IMR-90 (cell line): ENCODE measurements at regions not wholly inside any gene's neighbourhood (a gene's known extent, or its start where the extent isn't known, plus 50 kb on each side); places are given as distances from the start of the nearest gene placed in this dataset.

Experiments used
- ATAC-seq: fragments of 200-7000 bp; cut with Tn5 transposase; 2 replicates; pipeline ENCODE4 v1.9.1; 2020; ENCODE audit warnings: low read depth, mild to moderate bottlenecking, moderate library complexity
- BruUV-seq: library from RNA; stranded (reverse); fragments of 400-500 nt; replicated peaks from 2 replicates; lab custom pipeline; 2021; lab: Mats Ljungman, UMichigan
- CTCF ChIA-PET: fragments of 300-600 bp; formaldehyde crosslinking; extraction: SDS; loops from one replicate; lab custom pipeline; 2021; ENCODE audit warnings: antibody characterized with exemption; lab: Yijun Ruan, JAX
- POLR2A ChIA-PET: fragments of 300-600 bp; sonication (Branson Sonifier 250); formaldehyde crosslinking; loops from one replicate; lab custom pipeline; 2022; ENCODE audit warnings: antibody characterized with exemption; ENCODE audit not compliant: unreplicated experiment; lab: Charles Lee
- DNase-seq: peaks from one replicate; pipeline ENCODE4 v3.0.0; 2013
- H2AFZ ChIP-seq: replicated peaks from 2 replicates; pipeline ENCODE3; 2013; ENCODE audit warnings: low read length, mild to moderate bottlenecking; ENCODE audit not compliant: poor library complexity
- H2AK5ac ChIP-seq: 2 replicates; pipeline ENCODE4 v1.6.1; 2013; ENCODE audit warnings: low read depth, low read length, inconsistent platforms
- H2AK9ac ChIP-seq: replicated peaks from 2 replicates; pipeline ENCODE3; 2013; ENCODE audit warnings: mild to moderate bottlenecking, low read depth, low read length, moderate library complexity; ENCODE audit not compliant: poor library complexity
- H2BK120ac ChIP-seq: 2 replicates; pipeline ENCODE4 v1.6.1; 2013; ENCODE audit warnings: low read depth, low read length, inconsistent platforms
- H2BK15ac ChIP-seq: 3 replicates; pipeline ENCODE4 v1.6.1; 2013; ENCODE audit warnings: low read depth, low read length, inconsistent platforms
- H2BK20ac ChIP-seq: 2 replicates; pipeline ENCODE4 v1.6.1; 2013; ENCODE audit warnings: low read depth, mild to moderate bottlenecking, inconsistent platforms, low read length, moderate library complexity
- H2BK5ac ChIP-seq: 2 replicates; pipeline ENCODE4 v1.6.1; 2013; ENCODE audit warnings: mild to moderate bottlenecking, low read depth, low read length, inconsistent platforms; ENCODE audit not compliant: poor library complexity, severe bottlenecking
- H3K14ac ChIP-seq: replicated peaks from 2 replicates; pipeline ENCODE4 v1.6.1; 2013; ENCODE audit warnings: low read depth, low read length, inconsistent platforms
- H3K18ac ChIP-seq: 2 replicates; pipeline ENCODE4 v1.6.1; 2013; ENCODE audit warnings: low read depth, low read length, control low read depth
- H3K23ac ChIP-seq: 2 replicates; pipeline ENCODE4 v1.6.1; 2013; ENCODE audit warnings: low read depth, low read length, inconsistent platforms
- H3K27ac ChIP-seq: 2 replicates; pipeline ENCODE4 v1.5.1; 2013; ENCODE audit warnings: mild to moderate bottlenecking, control low read depth, low read length; ENCODE audit not compliant: insufficient read depth
- H3K27me3 ChIP-seq: 2 replicates; pipeline ENCODE4 v1.6.1; 2013; ENCODE audit warnings: low read length; ENCODE audit not compliant: control insufficient read depth, insufficient read depth
- H3K36me3 ChIP-seq: 2 replicates; pipeline ENCODE4 v1.6.1; 2013; ENCODE audit warnings: low read length, mixed read lengths; ENCODE audit not compliant: control insufficient read depth, insufficient read depth
- H3K4ac ChIP-seq: 2 replicates; pipeline ENCODE4 v1.6.1; 2013; ENCODE audit warnings: low read depth, low read length, inconsistent platforms
- H3K4me1 ChIP-seq: 2 replicates; pipeline ENCODE4 v1.6.1; 2013; ENCODE audit warnings: low read length, mixed read lengths; ENCODE audit not compliant: control insufficient read depth, insufficient read depth
- H3K4me2 ChIP-seq: 2 replicates; pipeline ENCODE4 v1.6.1; 2013; ENCODE audit warnings: low read depth, mild to moderate bottlenecking, control low read depth, low read length, moderate library complexity
- H3K4me3 ChIP-seq: 2 replicates; pipeline ENCODE4 v1.5.1; 2013; ENCODE audit warnings: low read depth, mild to moderate bottlenecking, control low read depth, low read length, moderate library complexity; ENCODE audit not compliant: insufficient read depth
- H3K56ac ChIP-seq: 2 replicates; pipeline ENCODE4 v1.6.1; 2013; ENCODE audit warnings: low read length, inconsistent platforms; ENCODE audit not compliant: insufficient read depth; ENCODE audit errors: extremely low read depth
- H3K79me1 ChIP-seq, 2 experiments: 2 replicates each; pipeline ENCODE4 v1.6.1; 2013; ENCODE audit warnings: low read length in 2 of 2, inconsistent platforms in 1 of 2, low read depth in 1 of 2
- H3K9ac ChIP-seq: 2 replicates; pipeline ENCODE4 v1.6.1; 2013; ENCODE audit warnings: low read depth, low read length, control low read depth
- H3K9me1 ChIP-seq: 2 replicates; pipeline ENCODE4 v1.6.1; 2013; ENCODE audit warnings: low read length, inconsistent platforms; ENCODE audit not compliant: insufficient read depth
- H3K9me3 ChIP-seq: 2 replicates; pipeline ENCODE4 v1.6.1; 2013; ENCODE audit warnings: low read length; ENCODE audit not compliant: control insufficient read depth, insufficient read depth
- H4K20me1 ChIP-seq: 2 replicates; pipeline ENCODE4 v1.6.1; 2013; ENCODE audit warnings: low read length, inconsistent platforms; ENCODE audit not compliant: insufficient read depth
- H4K5ac ChIP-seq: 2 replicates; pipeline ENCODE4 v1.6.1; 2013; ENCODE audit warnings: mild to moderate bottlenecking, low read depth, low read length, control low read depth
- H4K8ac ChIP-seq, 2 experiments: 2 replicates each; pipeline ENCODE4 v1.6.1; 2013; ENCODE audit warnings: low read depth in 2 of 2, low read length in 2 of 2, control low read depth in 1 of 2, inconsistent platforms in 1 of 2
- H4K91ac ChIP-seq: 2 replicates; pipeline ENCODE4 v1.6.1; 2013; ENCODE audit warnings: low read depth, low read length, inconsistent platforms; ENCODE audit not compliant: insufficient read depth
- BHLHE40 ChIP-seq: fragments of 150-350 bp; IDR thresholded peaks from 2 replicates; pipeline ENCODE4 v1.6.1; 2016; ENCODE audit warnings: mild to moderate bottlenecking, low read depth, low read length
- CEBPB ChIP-seq: IDR thresholded peaks from 2 replicates; pipeline ENCODE4 v1.6.1; 2012; ENCODE audit warnings: low read depth, low read length, improper control_type of control experiment
- ELK1 ChIP-seq: fragments of 150-350 bp; IDR thresholded peaks from 2 replicates; pipeline ENCODE4 v1.6.1; 2016; ENCODE audit warnings: low read depth, mild to moderate bottlenecking, low read length, moderate library complexity, borderline replicate concordance
- MAZ ChIP-seq: IDR thresholded peaks from 2 replicates; pipeline ENCODE4 v1.6.1; 2012; ENCODE audit warnings: low read depth, mild to moderate bottlenecking, low read length, improper control_type of control experiment, moderate library complexity, borderline replicate concordance
- MXI1 ChIP-seq: IDR thresholded peaks from 2 replicates; pipeline ENCODE4 v1.6.1; 2012; ENCODE audit warnings: low read depth, mild to moderate bottlenecking, low read length, moderate library complexity, borderline replicate concordance
- NFE2L2 ChIP-seq: fragments of 150-350 bp; IDR thresholded peaks from 2 replicates; pipeline ENCODE4 v1.6.1; 2016; ENCODE audit warnings: low read depth, mild to moderate bottlenecking, low read length
- POLR2A ChIP-seq: IDR thresholded peaks from 2 replicates; pipeline ENCODE4 v1.6.1; 2012; ENCODE audit warnings: mild to moderate bottlenecking, low read depth, low read length
- RCOR1 ChIP-seq: IDR thresholded peaks from 2 replicates; pipeline ENCODE4 v1.6.1; 2012; ENCODE audit warnings: mild to moderate bottlenecking, low read length, improper control_type of control experiment; ENCODE audit not compliant: insufficient replicate concordance
- RFX5 ChIP-seq: IDR thresholded peaks from 2 replicates; pipeline ENCODE4 v1.8.0; 2012; ENCODE audit warnings: low read depth, mild to moderate bottlenecking, low read length, moderate library complexity
- SMC3 ChIP-seq: fragments of 150-350 bp; IDR thresholded peaks from 2 replicates; pipeline ENCODE4 v1.6.1; 2016; ENCODE audit warnings: low read depth, mild to moderate bottlenecking, antibody characterized with exemption, low read length, moderate library complexity
- WGBS, 2 experiments: methylation state at CpG; one replicate each; pipeline versions ENCODE4 v1.1.5 to v1.1.7; 2013; ENCODE audit warnings: missing lambda C conversion rate in 2 of 2; ENCODE audit not compliant: insufficient read length in 1 of 2; ENCODE audit errors: extremely low coverage in 2 of 2; 5-methylcytosine and 5-hydroxymethylcytosine counted together
- dilution Hi-C: fragments of 300-500 bp; cut with HindIII; formaldehyde crosslinking; loops from one replicate; pipeline ENCODE4 v1.14.3; 2018; ENCODE audit warnings: low sequenced_read_pairs; ENCODE audit not compliant: unreplicated experiment
- in situ Hi-C: fragments of 300-500 bp; cut with MboI; formaldehyde crosslinking; loops from 3 replicates; pipeline ENCODE4 v1.14.3; 2019; ENCODE audit warnings: low sequenced_read_pairs, inconsistent platforms, mixed read lengths
- intact Hi-C: fragments of 100-400 bp; cut with micrococcal nuclease; formaldehyde crosslinking; loops from 2 replicates; pipeline ENCODE4 v1.10.0; 2022

DNA sequence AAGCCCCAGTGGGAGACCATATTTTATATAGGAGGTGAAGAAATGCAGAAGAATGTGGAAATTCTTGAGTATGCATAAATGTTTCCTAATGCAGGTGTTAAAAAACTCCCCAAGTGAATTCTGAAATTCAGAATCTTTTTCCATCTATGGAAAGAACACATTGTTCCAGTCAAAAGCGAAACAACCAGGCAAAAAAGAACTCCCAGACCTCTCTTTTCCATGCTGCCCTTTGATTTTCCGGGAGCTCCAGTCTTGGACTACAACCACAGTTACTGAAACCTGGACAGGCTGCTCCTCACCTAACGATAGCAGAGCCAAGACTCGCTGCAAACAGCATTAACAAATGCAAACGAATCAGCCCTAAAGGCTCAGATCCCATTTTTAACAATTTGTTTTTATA lies 108.7 kb upstream of the CNKSR3 start:
- H4K8ac ChIP-seq = no peak overlapping the region
- no peak overlapping the region for H3K27ac ChIP-seq
- intact Hi-C loops = no loop called here
- no peak overlapping the region for H3K4me3 ChIP-seq
- H3K9me3 ChIP-seq = no peaks in the 10 kb centered on the region
- no peak overlapping the region for H3K18ac ChIP-seq
- CTCF ChIA-PET = no interaction called here
- H3K23ac ChIP-seq = no peak overlapping the region
- no peaks in the 10 kb centered on the region for H3K79me1 ChIP-seq
- no peaks in the 10 kb centered on the region for H3K9me1 ChIP-seq
- H2BK5ac ChIP-seq = no peak overlapping the region
- no peaks in the 10 kb centered on the region for H4K20me1 ChIP-seq
- no peak overlapping the region for H2AK9ac ChIP-seq
- no peak overlapping the region for H2AFZ ChIP-seq
- no peak overlapping the region for H3K56ac ChIP-seq
- H4K91ac ChIP-seq = no peak overlapping the region
- no peak overlapping the region for H2BK120ac ChIP-seq
- no peak overlapping the region for H2AK5ac ChIP-seq
- no peak for DNase-seq
- no peaks in the 10 kb centered on the region for H3K36me3 ChIP-seq
- no peak overlapping the region for H4K5ac ChIP-seq
- POLR2A ChIA-PET = no interaction called here
- BruUV-seq = no TSS peak
- no peak overlapping the region for H3K4ac ChIP-seq
- no CpG with 5 or more reads among the region's 5 CpGs for WGBS, 2 experiments
- peaks cover 2% of the 10 kb centered on the region; the same call in 1 of the 2 replicates for H3K4me1 ChIP-seq
- no peak overlapping the region for H3K14ac ChIP-seq
- in situ Hi-C loops = no loop called here
- H2BK15ac ChIP-seq = no peak overlapping the region
- TF ChIP-seq MAZ (no peak), RCOR1 (no peak), POLR2A (no peak), CEBPB (no peak), RFX5 (no peak), SMC3 (no peak), BHLHE40 (no peak), ELK1 (no peak), NFE2L2 (no peak), MXI1 (no peak)
- no peak overlapping the region for H3K4me2 ChIP-seq
- no peak overlapping the region for H3K9ac ChIP-seq
- H3K27me3 ChIP-seq = no peaks in the 10 kb centered on the region
- ATAC-seq = no peak
- no peak overlapping the region for H2BK20ac ChIP-seq
- dilution Hi-C loops = no loop called here
